ENCODE measurements at regions not wholly inside any gene's neighbourhood (a gene's known extent, or its start where the extent isn't known, plus 50 kb on each side); places are given as distances from the start of the nearest gene placed in this dataset.

DNA sequence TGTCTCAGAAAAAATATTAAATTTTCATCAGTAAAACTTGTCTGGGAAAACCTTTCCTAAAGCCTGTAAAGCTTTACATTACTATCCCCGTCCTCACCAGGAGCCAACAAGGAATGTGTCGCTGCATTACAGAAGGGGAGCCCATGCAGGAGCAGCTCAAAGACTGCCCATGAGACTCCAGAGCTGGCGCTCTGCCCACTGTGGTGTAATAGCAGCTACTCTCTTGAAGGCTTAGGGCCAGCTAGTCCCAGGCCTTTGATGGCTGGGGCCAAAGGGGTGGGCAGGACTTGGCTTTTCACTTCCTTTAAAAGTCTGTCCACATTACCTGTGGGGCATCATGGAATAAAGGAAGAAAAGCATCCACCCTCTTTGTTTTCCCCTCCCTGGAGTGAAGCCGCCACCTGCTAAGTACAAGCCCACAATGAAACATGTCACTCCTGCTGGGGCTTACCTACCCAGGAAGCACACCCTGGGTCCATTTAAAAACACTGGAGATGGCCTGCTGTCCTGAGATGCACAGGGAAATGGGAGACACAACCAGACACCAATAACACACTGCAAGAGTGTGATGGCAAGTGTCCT, 150.7 kb downstream of the ADAMTS15 start:
- TF ChIP-seq, protein P1, sequence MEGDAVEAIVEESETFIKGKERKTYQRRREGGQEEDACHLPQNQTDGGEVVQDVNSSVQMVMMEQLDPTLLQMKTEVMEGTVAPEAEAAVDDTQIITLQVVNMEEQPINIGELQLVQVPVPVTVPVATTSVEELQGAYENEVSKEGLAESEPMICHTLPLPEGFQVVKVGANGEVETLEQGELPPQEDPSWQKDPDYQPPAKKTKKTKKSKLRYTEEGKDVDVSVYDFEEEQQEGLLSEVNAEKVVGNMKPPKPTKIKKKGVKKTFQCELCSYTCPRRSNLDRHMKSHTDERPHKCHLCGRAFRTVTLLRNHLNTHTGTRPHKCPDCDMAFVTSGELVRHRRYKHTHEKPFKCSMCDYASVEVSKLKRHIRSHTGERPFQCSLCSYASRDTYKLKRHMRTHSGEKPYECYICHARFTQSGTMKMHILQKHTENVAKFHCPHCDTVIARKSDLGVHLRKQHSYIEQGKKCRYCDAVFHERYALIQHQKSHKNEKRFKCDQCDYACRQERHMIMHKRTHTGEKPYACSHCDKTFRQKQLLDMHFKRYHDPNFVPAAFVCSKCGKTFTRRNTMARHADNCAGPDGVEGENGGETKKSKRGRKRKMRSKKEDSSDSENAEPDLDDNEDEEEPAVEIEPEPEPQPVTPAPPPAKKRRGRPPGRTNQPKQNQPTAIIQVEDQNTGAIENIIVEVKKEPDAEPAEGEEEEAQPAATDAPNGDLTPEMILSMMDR (IDR thresholded peaks at IDR 0.05; ENCODE audit: borderline replicate concordance, extremely low read depth, low read length, poor library complexity, severe bottlenecking): no peak
- no peak for TF ChIP-seq EZH2 (IDR thresholded peaks at IDR 0.05; ENCODE audit: borderline replicate concordance, low read depth, low read length, severe bottlenecking)
